Upper lobe of right lung (tissue), 1 donor: ENCODE measurements at regions not wholly inside any gene's neighbourhood (a gene's known extent, or its start where the extent isn't known, plus 50 kb on each side); places are given as distances from the start of the nearest gene placed in this dataset.

Source experiments
- ATAC-seq: fragments of 200-7000 bp; cut with Tn5 transposase; one replicate; pipeline ENCODE4 v1.9.1; 2020; ENCODE audit warnings: mild to moderate bottlenecking, moderate library complexity
- DNase-seq: peaks from one replicate; pipeline ENCODE4 v3.0.0-alpha.2; 2020
- H3K27ac ChIP-seq: fragments of 200-600 bp; one replicate; pipeline ENCODE4 v1.8.0; 2022
- H3K27me3 ChIP-seq: fragments of 200-600 bp; one replicate; pipeline ENCODE4 v1.8.0; 2022; ENCODE audit warnings: mild to moderate bottlenecking
- H3K36me3 ChIP-seq: fragments of 200-600 bp; one replicate; pipeline ENCODE4 v1.8.0; 2022
- H3K4me1 ChIP-seq: fragments of 200-600 bp; one replicate; pipeline ENCODE4 v1.8.0; 2022
- H3K4me3 ChIP-seq: fragments of 200-600 bp; one replicate; pipeline ENCODE4 v1.8.0; 2022; ENCODE audit warnings: mild to moderate bottlenecking
- H3K9me3 ChIP-seq: fragments of 200-600 bp; one replicate; pipeline ENCODE4 v1.8.0; 2022
- intact Hi-C: fragments of 100-400 bp; cut with DNase I; formaldehyde crosslinking; loops from one replicate; pipeline ENCODE4 v1.11.0; 2022
- TF ChIP-seq, protein P1 (sequence below): fragments of 200-600 bp; IDR thresholded peaks from one replicate; pipeline ENCODE4 v1.8.0; 2022; ENCODE audit warnings: antibody characterized with exemption
- donor health status: DM: no; HTN: yes; CAD: no; lungs with severe emphysema.

- H3K36me3 ChIP-seq = no peaks in the 10 kb centered on the region
- H3K4me3 ChIP-seq = no peak overlapping the region
- TF ChIP-seq, protein P1, sequence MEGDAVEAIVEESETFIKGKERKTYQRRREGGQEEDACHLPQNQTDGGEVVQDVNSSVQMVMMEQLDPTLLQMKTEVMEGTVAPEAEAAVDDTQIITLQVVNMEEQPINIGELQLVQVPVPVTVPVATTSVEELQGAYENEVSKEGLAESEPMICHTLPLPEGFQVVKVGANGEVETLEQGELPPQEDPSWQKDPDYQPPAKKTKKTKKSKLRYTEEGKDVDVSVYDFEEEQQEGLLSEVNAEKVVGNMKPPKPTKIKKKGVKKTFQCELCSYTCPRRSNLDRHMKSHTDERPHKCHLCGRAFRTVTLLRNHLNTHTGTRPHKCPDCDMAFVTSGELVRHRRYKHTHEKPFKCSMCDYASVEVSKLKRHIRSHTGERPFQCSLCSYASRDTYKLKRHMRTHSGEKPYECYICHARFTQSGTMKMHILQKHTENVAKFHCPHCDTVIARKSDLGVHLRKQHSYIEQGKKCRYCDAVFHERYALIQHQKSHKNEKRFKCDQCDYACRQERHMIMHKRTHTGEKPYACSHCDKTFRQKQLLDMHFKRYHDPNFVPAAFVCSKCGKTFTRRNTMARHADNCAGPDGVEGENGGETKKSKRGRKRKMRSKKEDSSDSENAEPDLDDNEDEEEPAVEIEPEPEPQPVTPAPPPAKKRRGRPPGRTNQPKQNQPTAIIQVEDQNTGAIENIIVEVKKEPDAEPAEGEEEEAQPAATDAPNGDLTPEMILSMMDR = no peak
- no peaks in the 10 kb centered on the region for H3K9me3 ChIP-seq
- no peak for ATAC-seq
- H3K27me3 ChIP-seq = no peaks in the 10 kb centered on the region
- no peaks in the 10 kb centered on the region for H3K4me1 ChIP-seq
- no peak overlapping the region for H3K27ac ChIP-seq
- intact Hi-C loops = no loop called here
- DNase-seq = no peak
Observed at GRCh38 chrX:39605183-39605582, 492.6 kb downstream of the BCOR start.

GRCh38 chrX:39605866-39606265 is 491.9 kb downstream of the BCOR start:
- ATAC-seq = no peak
- no peaks in the 10 kb centered on the region for H3K9me3 ChIP-seq
- TF ChIP-seq, protein P1 = no peak
- intact Hi-C loops = no loop called here
- H3K4me1 ChIP-seq = no peaks in the 10 kb centered on the region
- no peak overlapping the region for H3K27ac ChIP-seq
- no peaks in the 10 kb centered on the region for H3K36me3 ChIP-seq
- DNase-seq = no peak
- H3K27me3 ChIP-seq = no peaks in the 10 kb centered on the region
- H3K4me3 ChIP-seq = no peak overlapping the region

DNA sequence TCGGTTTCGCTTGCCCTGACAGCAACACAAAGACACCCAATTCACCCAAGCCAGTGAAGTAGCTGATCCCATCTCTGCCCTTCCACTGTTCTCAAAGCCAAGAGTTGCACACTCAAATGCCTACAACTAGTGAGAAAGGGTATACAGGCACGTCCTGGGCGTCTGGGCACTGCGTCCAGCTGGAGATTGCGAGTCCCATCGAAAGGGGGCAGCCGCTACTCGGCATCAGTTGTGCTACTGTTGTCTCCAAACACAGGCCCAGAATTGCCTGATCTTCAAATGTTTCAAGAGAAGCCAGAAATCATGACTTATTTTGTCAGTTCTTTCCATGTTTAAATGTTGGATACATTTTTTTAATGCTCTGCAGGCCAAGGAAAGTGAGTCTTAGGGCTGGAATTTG is 487.8 kb downstream of the BCOR start:
- intact Hi-C loops = no loop called here
- Histone ChIP-seq H3K27me3 (no peaks in the 10 kb centered on the region), H3K36me3 (no peaks in the 10 kb centered on the region)

DNA sequence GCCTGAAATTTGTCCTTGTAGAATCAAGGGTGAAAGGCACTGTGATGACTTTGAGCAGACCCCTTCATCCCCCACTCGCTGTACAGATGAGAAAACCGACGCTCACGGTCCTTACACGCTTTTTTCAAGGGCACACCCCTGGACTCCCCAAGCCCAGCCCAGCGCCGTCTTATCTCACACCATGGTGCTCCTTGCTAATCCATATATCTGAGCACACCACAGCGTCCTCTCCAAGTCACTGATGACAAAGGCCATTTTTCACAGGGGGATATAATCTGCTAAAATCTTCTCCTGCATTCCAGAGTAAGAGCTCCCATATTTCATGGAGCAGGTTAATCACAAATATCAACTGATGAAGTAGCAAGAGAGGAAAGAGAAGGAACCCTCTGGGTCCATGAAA is 486.3 kb downstream of the BCOR start:
- Histone ChIP-seq H3K27me3 (no peaks in the 10 kb centered on the region), H3K4me1 (no peaks in the 10 kb centered on the region), H3K9me3 (no peaks in the 10 kb centered on the region), H3K4me3 (no peak overlapping the region), H3K36me3 (no peaks in the 10 kb centered on the region), H3K27ac (no peak overlapping the region)
- TF ChIP-seq, protein P1 = no peak
- DNase-seq (no peak), ATAC-seq (no peak)
- intact Hi-C loops = no loop called here

More for the DNA sequence above, 487.8 kb downstream of the BCOR start:
- no peak overlapping the region for H3K4me3 ChIP-seq
- ATAC-seq (no peak), DNase-seq (no peak)
- no peaks in the 10 kb centered on the region for H3K4me1 ChIP-seq
- H3K27ac ChIP-seq = no peak overlapping the region
- H3K9me3 ChIP-seq = no peaks in the 10 kb centered on the region
- TF ChIP-seq, protein P1 = no peak

DNA sequence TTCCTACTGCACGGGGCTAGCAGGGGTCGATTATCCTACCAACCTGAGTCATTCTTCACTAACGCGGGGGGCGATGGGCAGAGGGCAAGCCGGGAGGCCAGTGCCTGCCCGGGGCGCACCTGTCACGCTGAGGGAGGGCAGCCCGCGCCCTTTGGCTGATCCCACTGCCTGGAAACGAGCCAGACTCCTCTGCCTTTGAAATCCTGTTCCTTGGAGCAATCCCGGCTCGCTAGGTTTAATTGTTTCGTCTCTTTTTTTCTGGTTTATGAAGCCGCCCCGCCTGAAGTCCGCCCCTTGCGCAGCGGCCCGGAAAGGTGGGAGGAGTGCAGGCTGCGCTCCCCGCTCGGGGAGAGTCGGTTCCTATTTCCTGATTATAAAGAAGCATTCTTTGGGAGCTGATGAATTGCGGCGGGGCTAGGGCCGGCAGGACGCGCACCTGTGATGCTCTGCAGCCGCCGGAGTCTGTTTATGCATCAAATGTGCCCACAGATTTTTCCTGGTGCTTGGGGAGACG is 484.2 kb downstream of the BCOR start:
- intact Hi-C loops = no loop called here
- DNase-seq (no peak), ATAC-seq (peak; percentile 59)
- Histone ChIP-seq H3K4me1 (no peaks in the 10 kb centered on the region), H3K27ac (no peak overlapping the region), H3K9me3 (no peaks in the 10 kb centered on the region), H3K27me3 (no peaks in the 10 kb centered on the region), H3K4me3 (peak overlapping the region; percentile 43), H3K36me3 (no peaks in the 10 kb centered on the region)
- TF ChIP-seq, protein P1 = no peak

- H3K27me3 ChIP-seq = no peaks in the 10 kb centered on the region
Observed at GRCh38 chrX:39613997-39614679, 483.6 kb downstream of the BCOR start.

More at GRCh38 chrX:39613997-39614679, 483.6 kb downstream of the BCOR start:
- Histone ChIP-seq H3K4me3 (peak overlapping the region; percentile 43), H3K9me3 (no peaks in the 10 kb centered on the region), H3K4me1 (no peaks in the 10 kb centered on the region), H3K27ac (no peak overlapping the region), H3K36me3 (no peaks in the 10 kb centered on the region)
- TF ChIP-seq, protein P1 = no peak
- intact Hi-C loops = no loop called here
- DNase-seq (peak; percentile 72), ATAC-seq (peak; percentile 80)
